ENCODE measurements at regions not wholly inside any gene's neighbourhood (a gene's known extent, or its start where the extent isn't known, plus 50 kb on each side); places are given as distances from the start of the nearest gene placed in this dataset.

GRCh38 chr5:113806250-113806649 lies 292.8 kb downstream of the YTHDC2 start:
- no peak for DNase-seq

- no peak for DNase-seq
These were observed 293.4 kb downstream of the YTHDC2 start for GRCh38 chr5:113806904-113807303.

- DNase-seq = no peak
These were observed 294.0 kb downstream of the YTHDC2 start for GRCh38 chr5:113807427-113807991.

GRCh38 chr5:113808956-113809355 lies 295.5 kb downstream of the YTHDC2 start:
- no peak for DNase-seq

- no peak for DNase-seq
These were observed 296.1 kb downstream of the YTHDC2 start for GRCh38 chr5:113809626-113810025.

GRCh38 chr5:113813466-113813865 lies 300.0 kb downstream of the YTHDC2 start:
- no peak for DNase-seq

- DNase-seq = no peak
These were observed 304.2 kb downstream of the YTHDC2 start for GRCh38 chr5:113817683-113818082.

- no peak for DNase-seq
These were observed 310.2 kb downstream of the YTHDC2 start for GRCh38 chr5:113823696-113824095.

- no peak for DNase-seq
These were observed 310.8 kb downstream of the YTHDC2 start for GRCh38 chr5:113824307-113824706.

- DNase-seq = no peak
These were observed 311.7 kb downstream of the YTHDC2 start for GRCh38 chr5:113825176-113825575.

- DNase-seq = no peak
These were observed 333.4 kb downstream of the YTHDC2 start for GRCh38 chr5:113846941-113847340.

- no peak for DNase-seq
These were observed 350.9 kb downstream of the YTHDC2 start for GRCh38 chr5:113864437-113864836.

- no peak for DNase-seq
These were observed 353.3 kb downstream of the YTHDC2 start for GRCh38 chr5:113866763-113867162.

GRCh38 chr5:113869611-113870010 lies 356.1 kb downstream of the YTHDC2 start:
- DNase-seq = no peak

- DNase-seq = no peak
These were observed 358.5 kb downstream of the YTHDC2 start for GRCh38 chr5:113871972-113872371.

- no peak for DNase-seq
These were observed 361.6 kb downstream of the YTHDC2 start for GRCh38 chr5:113875096-113875495.

- no peak for DNase-seq
These were observed 378.0 kb downstream of the YTHDC2 start for GRCh38 chr5:113891491-113891890.

- no peak for DNase-seq
These were observed 383.3 kb downstream of the YTHDC2 start for GRCh38 chr5:113896789-113897188.

GRCh38 chr5:113897748-113898147 lies 384.3 kb downstream of the YTHDC2 start:
- DNase-seq = no peak

GRCh38 chr5:113900141-113900540 lies 386.6 kb downstream of the YTHDC2 start:
- no peak for DNase-seq

- DNase-seq = no peak
These were observed 387.3 kb downstream of the YTHDC2 start for GRCh38 chr5:113900816-113901215.

GRCh38 chr5:113901718-113902117 lies 388.2 kb downstream of the YTHDC2 start:
- DNase-seq = no peak

- no peak for DNase-seq
These were observed 389.6 kb downstream of the YTHDC2 start for GRCh38 chr5:113902917-113903660.

- DNase-seq = no peak
These were observed 396.3 kb downstream of the YTHDC2 start for GRCh38 chr5:113909782-113910181.

GRCh38 chr5:113917997-113918396 lies 404.5 kb downstream of the YTHDC2 start:
- no peak for DNase-seq

Measured in stimulated activated CD4-positive, alpha-beta T cell treated with anti-CD3 and anti-CD28 coated beads, Interleukin-1b, Interleukin-23, amount 100 ng/mL, for 48 hours (primary cell).